ENCODE measurements at regions not wholly inside any gene's neighbourhood (a gene's known extent, or its start where the extent isn't known, plus 50 kb on each side); places are given as distances from the start of the nearest gene placed in this dataset.
"Not testable (repeated sequence)": the region's sequence is repeated elsewhere in the genome, so short reads cannot be mapped to it uniquely, and the experiment has no call there.

- DNase-seq (ENCODE audit: low spot score), result not testable (repeated sequence)
Observed at GRCh38 chr6:120930500-120930899, 403.8 kb downstream of the TBC1D32 start.

- no peak for DNase-seq (ENCODE audit: low spot score)
Observed at GRCh38 chr6:120924214-120924613, 410.1 kb downstream of the TBC1D32 start.

GRCh38 chr6:120918137-120918536 is 416.1 kb downstream of the TBC1D32 start:
- no peak for DNase-seq (ENCODE audit: low spot score)

GRCh38 chr6:120916844-120917243 is 417.4 kb downstream of the TBC1D32 start:
- DNase-seq (ENCODE audit: low spot score), result no peak

GRCh38 chr6:120913486-120913885 is 420.8 kb downstream of the TBC1D32 start:
- DNase-seq (ENCODE audit: low spot score), result no peak

GRCh38 chr6:120908767-120909166 is 425.5 kb downstream of the TBC1D32 start:
- DNase-seq (ENCODE audit: low spot score), result no peak

- no peak for DNase-seq (ENCODE audit: low spot score)
Observed at GRCh38 chr6:120903836-120904235, 430.4 kb downstream of the TBC1D32 start.

GRCh38 chr6:120899932-120900331 is 434.3 kb downstream of the TBC1D32 start:
- no peak for DNase-seq (ENCODE audit: low spot score)

GRCh38 chr6:120894077-120894476 is 440.2 kb downstream of the TBC1D32 start:
- no peak for DNase-seq (ENCODE audit: low spot score)

- no peak for DNase-seq (ENCODE audit: low spot score)
Observed at GRCh38 chr6:120876931-120877330, 457.3 kb downstream of the TBC1D32 start.

GRCh38 chr6:120876424-120876823 is 457.9 kb downstream of the TBC1D32 start:
- DNase-seq (ENCODE audit: low spot score), result no peak

GRCh38 chr6:120875900-120876299 is 458.4 kb downstream of the TBC1D32 start:
- DNase-seq (ENCODE audit: low spot score), result no peak

GRCh38 chr6:120874422-120874821 is 459.9 kb downstream of the TBC1D32 start:
- DNase-seq (ENCODE audit: low spot score), result no peak

- no peak for DNase-seq (ENCODE audit: low spot score)
Observed at GRCh38 chr6:120873125-120873865, 461.0 kb downstream of the TBC1D32 start.

- DNase-seq (ENCODE audit: low spot score), result no peak
Observed at GRCh38 chr6:120872262-120872578, 462.1 kb downstream of the TBC1D32 start.

GRCh38 chr6:120871416-120872261 is 462.6 kb downstream of the TBC1D32 start:
- DNase-seq (ENCODE audit: low spot score), result no peak

GRCh38 chr6:120869397-120869796 is 464.9 kb downstream of the TBC1D32 start:
- peak; percentile 32 for DNase-seq (ENCODE audit: low spot score)

GRCh38 chr6:120857422-120857821 is 476.9 kb downstream of the TBC1D32 start:
- DNase-seq (ENCODE audit: low spot score), result no peak

GRCh38 chr6:120854583-120854982 is 479.7 kb downstream of the TBC1D32 start:
- DNase-seq (ENCODE audit: low spot score), result no peak

GRCh38 chr6:120853489-120853888 is 480.8 kb downstream of the TBC1D32 start:
- DNase-seq (ENCODE audit: low spot score), result no peak

GRCh38 chr6:120852293-120852849 is 481.9 kb downstream of the TBC1D32 start:
- no peak for DNase-seq (ENCODE audit: low spot score)

GRCh38 chr6:120826253-120826652 is 508.0 kb downstream of the TBC1D32 start:
- peak; percentile 10 for DNase-seq (ENCODE audit: low spot score)

- peak; percentile 5 for DNase-seq (ENCODE audit: low spot score)
Observed at GRCh38 chr6:120816794-120817193, 517.5 kb downstream of the TBC1D32 start.

Data from RKO (cell line).